ENCODE measurements at regions not wholly inside any gene's neighbourhood (a gene's known extent, or its start where the extent isn't known, plus 50 kb on each side); places are given as distances from the start of the nearest gene placed in this dataset.

GRCh38 chr2:238978497-238978896, 130.6 kb downstream of the TWIST2 start:
- TF ChIP-seq CTCF (IDR thresholded peaks at IDR 0.05; ENCODE audit: low read length) = no peak
- no peak for TF ChIP-seq EZH2phosphoT487 (IDR thresholded peaks at IDR 0.05; ENCODE audit: low read length)
- TF ChIP-seq EZH2 (optimal IDR thresholded peaks at IDR 0.05; ENCODE audit: low read depth, low read length) = no peak

All from MM.1S (cell line).